HK-2 (cell line): ENCODE measurements at regions not wholly inside any gene's neighbourhood (a gene's known extent, or its start where the extent isn't known, plus 50 kb on each side); places are given as distances from the start of the nearest gene placed in this dataset.

Experiments
- DNase-seq: peaks from one replicate; pipeline ENCODE4 v3.0.0-alpha.2; 2018; ENCODE audit not compliant: unreplicated experiment

- no peak for DNase-seq
These were observed 470.7 kb upstream of the SLITRK1 start for GRCh38 chr13:84352946-84353345.

DNA sequence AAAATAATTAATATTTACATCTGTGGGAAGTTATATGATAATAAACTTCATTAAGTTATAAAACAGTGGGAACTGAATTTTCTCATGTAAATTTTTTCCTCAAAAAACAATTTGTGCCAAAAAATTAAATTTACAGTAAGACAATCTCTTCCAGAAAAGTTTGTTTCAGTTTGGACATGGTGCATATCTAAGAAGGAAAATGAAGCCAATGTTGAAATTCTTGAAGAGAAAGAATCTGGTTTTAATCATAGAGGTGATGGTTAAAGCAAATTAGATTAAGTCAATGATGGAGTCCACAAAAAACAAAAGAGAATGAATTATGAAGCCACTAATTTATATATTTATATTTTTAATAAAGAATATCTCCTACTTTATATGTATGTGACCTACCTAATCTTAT, 457.2 kb upstream of the SLITRK1 start:
- no peak for DNase-seq

GRCh38 chr13:84332346-84332745, 450.1 kb upstream of the SLITRK1 start:
- DNase-seq = no peak

DNA sequence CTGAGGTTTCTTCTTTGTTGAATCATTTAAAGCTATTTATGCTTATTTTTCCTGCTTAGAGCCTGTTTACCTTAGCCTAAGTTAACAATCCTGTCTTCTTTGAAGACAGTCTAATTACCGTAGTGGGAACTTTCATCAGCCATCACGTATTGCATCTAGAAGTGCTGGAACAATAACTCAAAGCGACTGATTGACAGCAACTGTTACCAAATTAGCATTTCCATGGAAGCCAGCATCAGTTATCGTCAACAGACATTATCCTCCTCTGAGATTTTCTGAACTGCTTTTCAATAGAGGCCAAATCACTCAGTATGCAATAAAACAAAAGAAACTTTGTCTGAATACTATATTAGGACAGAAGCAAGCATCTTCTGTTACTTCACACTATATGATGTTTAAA, 433.3 kb upstream of the SLITRK1 start:
- no peak for DNase-seq

- DNase-seq = no peak
These were observed 420.8 kb upstream of the SLITRK1 start for GRCh38 chr13:84303035-84303434.

DNA sequence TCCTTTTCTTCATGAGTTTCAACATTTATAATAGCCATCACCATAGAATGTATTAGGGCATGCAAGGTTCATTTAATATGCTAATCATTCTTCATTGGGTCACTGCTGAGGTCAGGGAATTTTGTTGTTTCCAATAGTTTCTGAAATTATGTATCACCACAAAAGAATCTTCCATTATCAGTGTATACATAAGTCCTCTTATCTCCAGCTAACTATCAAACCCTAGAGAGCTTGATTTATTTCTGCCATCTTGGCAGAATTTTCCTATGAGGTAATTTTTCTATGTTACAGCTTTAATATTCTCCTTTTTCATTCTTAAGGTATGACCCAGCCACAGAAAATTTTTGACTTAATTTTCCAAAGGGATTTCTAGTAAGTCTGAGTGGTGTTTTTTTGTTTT, 415.0 kb upstream of the SLITRK1 start:
- no peak for DNase-seq

DNA sequence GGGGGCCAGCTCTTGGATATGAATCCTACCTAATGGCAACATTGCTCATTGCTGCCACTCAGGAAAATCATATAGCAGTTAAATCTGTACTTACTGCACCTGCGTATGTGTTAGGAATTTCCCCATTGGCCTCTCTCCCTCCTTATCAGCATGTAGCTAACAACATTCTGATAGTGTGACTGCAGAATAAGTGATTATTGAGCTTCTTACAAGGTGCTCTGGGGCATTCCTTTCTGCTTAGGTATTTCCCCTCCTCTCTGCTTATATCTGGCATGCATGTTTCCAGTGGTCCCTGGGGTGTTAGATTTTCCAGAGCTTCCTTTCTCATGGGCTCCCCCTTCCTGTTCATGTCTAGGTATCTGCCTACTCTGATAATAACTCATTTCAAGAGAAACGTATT, 414.1 kb upstream of the SLITRK1 start:
- no peak for DNase-seq

- DNase-seq = no peak
These were observed 412.3 kb upstream of the SLITRK1 start for GRCh38 chr13:84294576-84294975.

GRCh38 chr13:84290386-84290785, 408.1 kb upstream of the SLITRK1 start:
- DNase-seq = no peak

GRCh38 chr13:84279166-84279565, 396.9 kb upstream of the SLITRK1 start:
- DNase-seq = no peak

DNA sequence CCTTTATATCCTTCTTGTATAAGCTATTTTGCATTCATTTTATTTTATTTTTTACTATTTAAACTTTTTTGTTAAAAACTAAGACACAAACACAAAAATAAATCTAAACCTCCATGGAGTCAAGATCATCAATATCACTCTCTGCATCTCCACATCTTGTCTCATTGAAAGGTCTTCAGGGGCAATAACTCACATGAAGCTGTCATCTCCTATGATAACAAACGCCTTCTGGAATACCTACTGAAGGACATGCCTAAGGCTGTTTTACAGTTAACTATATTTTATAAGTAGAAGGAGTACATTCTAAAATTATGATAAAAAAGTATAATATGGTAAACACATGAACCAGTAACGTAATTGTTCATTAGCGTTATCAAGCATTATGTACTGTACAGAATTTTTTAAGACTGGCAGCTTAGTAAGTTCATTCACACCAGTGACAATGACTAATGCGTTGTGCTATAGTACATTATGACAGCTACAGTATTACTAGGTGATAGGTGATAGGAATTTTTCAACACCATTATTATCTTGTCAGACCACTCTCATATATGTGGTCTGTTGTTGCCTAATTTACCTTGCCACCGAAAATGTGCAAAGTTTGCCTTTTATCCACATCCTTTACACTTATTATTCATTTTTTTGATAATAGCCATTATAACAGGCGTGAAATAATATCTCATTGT, 390.7 kb upstream of the SLITRK1 start:
- DNase-seq = no peak

DNA sequence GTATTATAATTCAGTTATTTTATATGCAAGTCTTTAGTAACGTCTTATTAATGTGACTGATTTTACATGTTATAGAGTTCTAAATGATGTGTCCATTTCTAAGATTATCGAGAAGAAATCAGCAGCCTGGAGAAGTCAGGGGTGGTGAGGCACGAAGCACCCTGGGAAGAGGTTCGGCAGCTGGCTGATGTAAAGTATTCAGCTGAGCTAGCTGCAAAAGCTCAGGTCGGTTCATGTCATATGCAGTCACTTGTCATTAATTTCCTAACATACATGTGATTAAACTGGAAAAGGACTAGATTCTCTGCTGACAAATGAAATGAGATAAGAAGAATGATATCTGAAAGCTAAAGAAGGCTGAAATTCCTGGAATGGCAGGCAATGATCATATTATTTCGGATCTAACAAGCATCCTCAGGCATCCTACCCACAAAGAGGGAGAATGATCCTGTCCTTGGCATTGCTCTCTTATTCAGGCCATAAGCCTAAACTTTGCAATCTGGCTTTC, 383.0 kb upstream of the SLITRK1 start:
- DNase-seq = no peak

GRCh38 chr13:84263354-84264069, 381.2 kb upstream of the SLITRK1 start:
- DNase-seq = no peak

GRCh38 chr13:84255226-84255797, 373.0 kb upstream of the SLITRK1 start:
- no peak for DNase-seq

- no peak for DNase-seq
These were observed 367.2 kb upstream of the SLITRK1 start for GRCh38 chr13:84249463-84249862.

DNA sequence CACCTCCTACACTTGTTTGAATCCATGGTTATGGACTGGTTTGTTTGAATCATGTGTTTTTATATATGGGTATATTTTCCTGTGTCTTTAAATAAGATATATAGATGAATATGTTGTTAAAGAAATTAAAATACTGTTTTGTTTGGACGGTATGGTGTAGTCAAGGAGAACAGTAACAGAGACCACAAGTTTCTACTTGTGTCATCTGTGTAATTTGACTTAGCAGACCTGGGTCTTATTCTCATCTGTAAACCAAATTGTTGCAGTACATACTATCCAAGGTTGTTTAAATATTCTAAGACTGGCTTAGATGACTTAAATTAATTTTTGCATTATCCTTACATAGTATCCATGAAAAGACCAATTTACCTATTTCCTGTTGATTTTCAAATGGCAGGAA, 361.1 kb upstream of the SLITRK1 start:
- DNase-seq = no peak

DNA sequence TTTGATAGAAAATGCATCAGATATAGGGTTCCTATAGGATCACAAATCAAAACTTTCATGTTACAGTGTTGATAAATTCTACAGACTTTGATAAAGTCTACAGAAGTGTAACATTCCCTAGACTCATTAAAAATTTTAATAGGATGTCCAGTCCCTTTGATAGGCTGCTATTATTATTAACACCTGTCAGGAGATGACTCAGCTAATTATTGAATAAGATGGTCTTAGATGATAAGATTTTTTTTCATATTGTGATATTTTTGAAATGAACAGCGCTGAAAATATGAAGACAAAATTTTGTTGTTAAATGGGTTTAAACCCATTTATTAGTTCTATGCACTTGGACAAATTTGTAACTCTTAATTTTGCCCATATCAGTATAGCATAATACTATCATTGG, 356.8 kb upstream of the SLITRK1 start:
- no peak for DNase-seq

DNA sequence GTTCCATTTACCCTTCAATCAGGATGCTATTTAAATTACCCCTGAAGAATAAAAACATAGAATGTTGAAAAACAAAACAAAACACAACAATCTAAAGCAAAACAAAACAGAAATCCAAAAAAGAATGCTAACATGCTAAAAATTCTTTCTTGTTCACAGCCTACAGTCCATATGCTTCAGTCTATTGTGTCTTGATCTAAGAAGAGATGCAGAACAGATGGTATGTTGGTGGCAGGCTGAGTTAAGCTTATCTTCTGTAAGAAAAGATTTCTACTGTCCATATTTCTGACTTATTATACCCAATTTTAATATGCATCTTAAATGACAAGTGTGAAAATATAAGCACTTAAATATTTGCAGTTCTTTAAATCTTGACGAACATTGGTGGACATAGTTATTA, 356.1 kb upstream of the SLITRK1 start:
- DNase-seq = no peak

DNA sequence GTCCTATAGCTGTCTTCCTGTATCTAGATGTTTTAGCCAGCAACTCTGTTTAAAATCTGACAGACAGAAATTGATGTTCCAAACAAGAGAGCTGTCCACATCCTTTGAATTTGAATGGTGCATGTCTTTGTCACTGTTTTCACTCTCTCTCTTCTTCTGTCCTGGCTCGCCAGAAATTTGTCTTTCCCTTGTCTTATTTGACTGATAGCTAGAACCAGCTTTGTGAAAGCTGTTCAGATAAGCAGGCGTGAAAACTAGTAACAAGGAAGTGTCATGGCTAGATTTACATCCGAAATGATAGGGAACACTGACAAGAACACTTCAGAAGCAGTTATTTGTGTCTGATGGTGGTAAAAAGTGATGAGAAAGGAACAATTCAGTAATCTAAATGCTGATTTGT, 354.9 kb upstream of the SLITRK1 start:
- DNase-seq = no peak

DNA sequence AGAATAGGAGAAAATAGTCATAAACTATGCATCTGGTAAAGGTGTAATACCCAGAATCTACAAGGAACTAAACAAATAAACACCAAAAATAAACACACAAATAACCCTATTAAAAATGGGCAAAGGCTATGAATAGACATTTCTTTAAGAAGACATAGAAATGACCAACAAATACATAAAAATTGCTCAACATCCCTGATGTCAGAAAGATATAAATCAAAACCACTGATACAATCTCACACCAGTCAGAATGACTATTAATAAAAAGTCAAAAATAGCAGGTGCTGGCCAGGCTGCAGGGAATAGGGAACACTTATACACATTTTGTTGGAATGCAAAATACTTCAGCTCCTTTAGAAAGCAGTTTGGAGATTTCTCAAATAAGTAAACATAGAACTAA, 352.1 kb upstream of the SLITRK1 start:
- no peak for DNase-seq

GRCh38 chr13:84230568-84230967, 348.3 kb upstream of the SLITRK1 start:
- DNase-seq = no peak

DNA sequence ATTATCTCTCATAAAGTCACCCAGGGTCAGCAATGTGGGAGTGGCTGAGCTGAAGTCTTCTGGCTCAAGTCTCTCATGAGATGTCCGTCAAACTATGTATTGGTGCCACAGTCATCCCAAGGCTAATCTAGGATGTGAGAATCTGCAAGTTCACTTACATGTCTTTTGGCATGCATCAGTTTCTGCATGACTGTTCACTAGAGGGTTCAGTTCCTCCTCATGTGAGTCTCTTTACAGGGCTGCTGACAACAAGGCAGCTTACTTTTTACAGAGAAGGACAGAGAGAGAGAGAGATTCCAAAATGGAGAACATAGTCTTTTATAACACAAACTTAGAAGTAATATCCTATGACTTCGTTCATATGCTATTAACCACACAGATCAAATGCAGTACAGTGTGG, 328.8 kb upstream of the SLITRK1 start:
- DNase-seq = no peak

GRCh38 chr13:84208246-84208910, 326.1 kb upstream of the SLITRK1 start:
- DNase-seq = no peak
